ENCODE measurements at regions not wholly inside any gene's neighbourhood (a gene's known extent, or its start where the extent isn't known, plus 50 kb on each side); places are given as distances from the start of the nearest gene placed in this dataset.
"Not testable (repeated sequence)": the region's sequence is repeated elsewhere in the genome, so short reads cannot be mapped to it uniquely, and the experiment has no call there.

GRCh38 chr7:35891004-35891830, 90.4 kb downstream of the SEPTIN7 start:
- Mint-ChIP-seq H3K9me3 (no peaks in the 10 kb centered on the region), H3K36me3 (peaks cover 46% of the 10 kb centered on the region), H3K27ac (peak overlapping the region; percentile 58), H3K4me1 (peaks cover 5% of the 10 kb centered on the region), H3K27me3 (no peaks in the 10 kb centered on the region), H3K4me3 (no peak overlapping the region)
- DNase-seq = no peak
- CTCF ChIA-PET = interaction anchor here (1.0 kb wide), 1 partner anchor 15 kb away, joined by 3 read pairs; no protein-coding TSS in a partner anchor

GRCh38 chr7:35893649-35894048, 92.8 kb downstream of the SEPTIN7 start:
- Mint-ChIP-seq H3K9me3 (no peaks in the 10 kb centered on the region), H3K36me3 (peaks cover 41% of the 10 kb centered on the region), H3K4me1 (peaks cover 7% of the 10 kb centered on the region), H3K27me3 (no peaks in the 10 kb centered on the region), H3K4me3 (no peak overlapping the region), H3K27ac (no peak overlapping the region)
- no peak for DNase-seq
- CTCF ChIA-PET = no interaction called here

GRCh38 chr7:35894721-35895120, 93.9 kb downstream of the SEPTIN7 start:
- H3K9me3 Mint-ChIP-seq = no peaks in the 10 kb centered on the region
- no peak for DNase-seq
- no peak overlapping the region for H3K27ac Mint-ChIP-seq
- CTCF ChIA-PET = no interaction called here
- H3K4me3 Mint-ChIP-seq = no peak overlapping the region
- H3K4me1 Mint-ChIP-seq = peaks cover 7% of the 10 kb centered on the region
- peaks cover 35% of the 10 kb centered on the region for H3K36me3 Mint-ChIP-seq
- no peaks in the 10 kb centered on the region for H3K27me3 Mint-ChIP-seq

GRCh38 chr7:35900651-35901050, 99.8 kb downstream of the SEPTIN7 start:
- peaks cover 2% of the 10 kb centered on the region for H3K4me1 Mint-ChIP-seq
- no peak for DNase-seq
- no peak overlapping the region for H3K4me3 Mint-ChIP-seq
- H3K36me3 Mint-ChIP-seq = peaks cover 32% of the 10 kb centered on the region
- no peaks in the 10 kb centered on the region for H3K27me3 Mint-ChIP-seq
- CTCF ChIA-PET = no interaction called here
- no peaks in the 10 kb centered on the region for H3K9me3 Mint-ChIP-seq
- H3K27ac Mint-ChIP-seq = no peak overlapping the region

- no peaks in the 10 kb centered on the region for H3K27me3 Mint-ChIP-seq
- peaks cover 20% of the 10 kb centered on the region for H3K36me3 Mint-ChIP-seq
- H3K9me3 Mint-ChIP-seq = no peaks in the 10 kb centered on the region
- no peaks in the 10 kb centered on the region for H3K4me1 Mint-ChIP-seq
- H3K4me3 Mint-ChIP-seq = no peak overlapping the region
- peak overlapping the region; percentile 37 for H3K27ac Mint-ChIP-seq
- no peak for DNase-seq
- CTCF ChIA-PET = interaction anchor here (0.8 kb wide), 1 partner anchor 196 kb away, joined by 4 read pairs; no protein-coding TSS in a partner anchor
These were observed 104.7 kb downstream of the SEPTIN7 start for GRCh38 chr7:35905555-35905954.

- Mint-ChIP-seq H3K4me1 (no peaks in the 10 kb centered on the region), H3K27me3 (no peaks in the 10 kb centered on the region), H3K9me3 (no peaks in the 10 kb centered on the region), H3K36me3 (peaks cover 22% of the 10 kb centered on the region), H3K27ac (no peak overlapping the region), H3K4me3 (no peak overlapping the region)
- CTCF ChIA-PET = interaction anchor here (0.6 to 3.5 kb wide), 15 partner anchors 15 to 372 kb away, joined by 3 to 26 read pairs (median 3); no protein-coding TSS in a partner anchor
- DNase-seq = peak; percentile 77
These were observed 105.5 kb downstream of the SEPTIN7 start for GRCh38 chr7:35906191-35906908.

GRCh38 chr7:35908331-35909216, 107.7 kb downstream of the SEPTIN7 start:
- Mint-ChIP-seq H3K27ac (no peak overlapping the region), H3K27me3 (no peaks in the 10 kb centered on the region), H3K9me3 (peaks cover 3% of the 10 kb centered on the region), H3K4me3 (no peak overlapping the region), H3K36me3 (peaks cover 23% of the 10 kb centered on the region), H3K4me1 (no peaks in the 10 kb centered on the region)
- DNase-seq = no peak
- CTCF ChIA-PET = interaction anchor here (1.3 to 3.5 kb wide), 2 partner anchors 8 to 199 kb away, joined by 4 to 26 read pairs; no protein-coding TSS in a partner anchor

GRCh38 chr7:35909870-35910357, 109.1 kb downstream of the SEPTIN7 start:
- H3K4me3 Mint-ChIP-seq = no peak overlapping the region

GRCh38 chr7:35910621-35911020, 109.8 kb downstream of the SEPTIN7 start:
- DNase-seq, H3K4me1 Mint-ChIP-seq, H3K4me3 Mint-ChIP-seq, H3K9me3 Mint-ChIP-seq, H3K27ac Mint-ChIP-seq, H3K27me3 Mint-ChIP-seq: not testable (repeated sequence)
- H3K36me3 Mint-ChIP-seq = peaks cover 18% of the 10 kb centered on the region
- CTCF ChIA-PET = interaction anchor here (0.8 kb wide), 1 partner anchor 201 kb away, joined by 3 read pairs; no protein-coding TSS in a partner anchor

More at GRCh38 chr7:35909870-35910357, 109.1 kb downstream of the SEPTIN7 start:
- DNase-seq = no peak
- Mint-ChIP-seq H3K4me1 (no peaks in the 10 kb centered on the region), H3K27ac (no peak overlapping the region), H3K36me3 (peaks cover 18% of the 10 kb centered on the region), H3K9me3 (peaks cover 3% of the 10 kb centered on the region), H3K27me3 (no peaks in the 10 kb centered on the region)
- CTCF ChIA-PET = interaction anchor here (0.8 to 3.5 kb wide), 2 partner anchors 200 kb away, joined by 3 to 26 read pairs; no protein-coding TSS in a partner anchor

- DNase-seq, H3K9me3 Mint-ChIP-seq, CTCF ChIA-PET, H3K27me3 Mint-ChIP-seq, H3K4me3 Mint-ChIP-seq, H3K27ac Mint-ChIP-seq, H3K4me1 Mint-ChIP-seq: not testable (repeated sequence)
- peaks cover 16% of the 10 kb centered on the region for H3K36me3 Mint-ChIP-seq
These were observed 112.5 kb downstream of the SEPTIN7 start for GRCh38 chr7:35913350-35913749.

- not testable (repeated sequence) for H3K27ac Mint-ChIP-seq, H3K9me3 Mint-ChIP-seq, H3K4me1 Mint-ChIP-seq, H3K4me3 Mint-ChIP-seq, DNase-seq, H3K27me3 Mint-ChIP-seq
- H3K36me3 Mint-ChIP-seq = peaks cover 16% of the 10 kb centered on the region
- CTCF ChIA-PET = interaction anchor here (0.7 kb wide), 1 partner anchor 62 kb away, joined by 3 read pairs; no protein-coding TSS in a partner anchor
These were observed 113.4 kb downstream of the SEPTIN7 start for GRCh38 chr7:35914214-35914613.

- peaks cover 16% of the 10 kb centered on the region for H3K36me3 Mint-ChIP-seq
- CTCF ChIA-PET = interaction anchor here (0.9 kb wide), 1 partner anchor 150 kb away, joined by 3 read pairs; no protein-coding TSS in a partner anchor
- not testable (repeated sequence) for H3K9me3 Mint-ChIP-seq, H3K4me3 Mint-ChIP-seq, DNase-seq, H3K4me1 Mint-ChIP-seq, H3K27ac Mint-ChIP-seq, H3K27me3 Mint-ChIP-seq
These were observed 114.5 kb downstream of the SEPTIN7 start for GRCh38 chr7:35915247-35915955.

- H3K9me3 Mint-ChIP-seq, H3K36me3 Mint-ChIP-seq, H3K4me1 Mint-ChIP-seq, H3K27ac Mint-ChIP-seq, H3K4me3 Mint-ChIP-seq, H3K27me3 Mint-ChIP-seq, DNase-seq: not testable (repeated sequence)
- CTCF ChIA-PET = interaction anchor here (0.8 kb wide), 1 partner anchor 57 kb away, joined by 3 read pairs; no protein-coding TSS in a partner anchor
These were observed 117.4 kb downstream of the SEPTIN7 start for GRCh38 chr7:35918217-35918616.

Data from activated naive CD4-positive, alpha-beta T cell treated with anti-CD3 and anti-CD28 coated beads, Interleukin-2, amount 10 ng/mL, durations not matched to agents 7 days and 5 days (primary cell).